Ascending aorta (tissue), 2 donors: ENCODE measurements at regions not wholly inside any gene's neighbourhood (a gene's known extent, or its start where the extent isn't known, plus 50 kb on each side); places are given as distances from the start of the nearest gene placed in this dataset.
"Not testable (repeated sequence)": the region's sequence is repeated elsewhere in the genome, so short reads cannot be mapped to it uniquely, and the experiment has no call there.

Experiments
- DNase-seq, 2 donors: peaks; one replicate each; pipeline ENCODE4 v3.0.0-alpha.2; 2019; ENCODE audit warnings: low spot score in 2 of 2
- H3K27ac ChIP-seq, 2 donors: fragments of 200-600 bp; sonication (generic); one replicate each; pipeline ENCODE4 v1.5.1; 2016 to 2017; ENCODE audit warnings: mild to moderate bottlenecking in 1 of 2
- H3K27me3 ChIP-seq: fragments of 200-600 bp; sonication (generic); one replicate; pipeline ENCODE4 v1.5.1; 2017
- H3K36me3 ChIP-seq, 2 donors: fragments of 200-600 bp; sonication (generic); one replicate each; pipeline ENCODE4 v1.5.1; 2016
- H3K4me1 ChIP-seq, 2 donors: fragments of 200-600 bp; sonication (generic); one replicate each; pipeline ENCODE4 v1.5.1; 2016 to 2017; ENCODE audit warnings: mild to moderate bottlenecking in 1 of 2
- H3K4me3 ChIP-seq, 2 donors: fragments of 200-600 bp; sonication (generic); one replicate each; pipeline ENCODE4 v1.5.1; 2016 to 2017; ENCODE audit warnings: mild to moderate bottlenecking in 1 of 2
- H3K9me3 ChIP-seq, 2 donors: fragments of 200-600 bp; sonication (generic); one replicate each; pipeline ENCODE4 v1.5.1; 2016
- intact Hi-C: fragments of 100-400 bp; cut with DNase I; formaldehyde crosslinking; loops from one replicate; pipeline ENCODE4 v1.15.1; 2023
- TF ChIP-seq, protein P1 (sequence below), 3 experiments: fragments of 200-600 bp in 2 of 3; fragments of 450-650 bp in 1 of 3; sonication (generic) in 2 of 3; IDR thresholded peaks; one replicate each; pipeline ENCODE4 v1.5.1; 2016 to 2019; ENCODE audit warnings: antibody characterized with exemption in 3 of 3, mild to moderate bottlenecking in 1 of 3, moderate library complexity in 1 of 3

DNA sequence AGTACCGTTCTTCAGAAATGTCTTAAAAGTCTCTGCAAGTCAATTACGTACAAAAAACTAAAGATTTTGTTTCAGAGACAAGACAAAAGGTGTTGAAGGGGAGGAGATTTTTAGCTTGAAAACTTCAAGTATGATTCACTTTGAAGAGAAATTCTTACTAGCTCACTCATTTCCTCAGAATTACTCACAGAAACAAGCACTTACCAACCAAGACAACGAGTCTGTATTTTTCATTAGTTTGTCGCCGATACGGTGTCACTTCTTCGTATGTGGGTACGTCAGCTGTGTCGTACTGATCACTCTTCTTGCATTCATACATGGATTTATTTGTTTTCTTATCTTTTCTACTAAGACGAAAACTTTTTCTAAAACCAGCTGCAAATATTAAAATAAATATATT lies 90.6 kb upstream of the ODAD2 start:
- intact Hi-C loops: no loop called here
- H3K4me1 ChIP-seq: no peaks in the 10 kb centered on the region
- H3K36me3 ChIP-seq: peaks cover 8 to 17% of the 10 kb centered on the region in 2 donors
- no peaks in the 10 kb centered on the region for H3K9me3 ChIP-seq
- H3K4me3 ChIP-seq: no peak overlapping the region
- TF ChIP-seq, protein P1, sequence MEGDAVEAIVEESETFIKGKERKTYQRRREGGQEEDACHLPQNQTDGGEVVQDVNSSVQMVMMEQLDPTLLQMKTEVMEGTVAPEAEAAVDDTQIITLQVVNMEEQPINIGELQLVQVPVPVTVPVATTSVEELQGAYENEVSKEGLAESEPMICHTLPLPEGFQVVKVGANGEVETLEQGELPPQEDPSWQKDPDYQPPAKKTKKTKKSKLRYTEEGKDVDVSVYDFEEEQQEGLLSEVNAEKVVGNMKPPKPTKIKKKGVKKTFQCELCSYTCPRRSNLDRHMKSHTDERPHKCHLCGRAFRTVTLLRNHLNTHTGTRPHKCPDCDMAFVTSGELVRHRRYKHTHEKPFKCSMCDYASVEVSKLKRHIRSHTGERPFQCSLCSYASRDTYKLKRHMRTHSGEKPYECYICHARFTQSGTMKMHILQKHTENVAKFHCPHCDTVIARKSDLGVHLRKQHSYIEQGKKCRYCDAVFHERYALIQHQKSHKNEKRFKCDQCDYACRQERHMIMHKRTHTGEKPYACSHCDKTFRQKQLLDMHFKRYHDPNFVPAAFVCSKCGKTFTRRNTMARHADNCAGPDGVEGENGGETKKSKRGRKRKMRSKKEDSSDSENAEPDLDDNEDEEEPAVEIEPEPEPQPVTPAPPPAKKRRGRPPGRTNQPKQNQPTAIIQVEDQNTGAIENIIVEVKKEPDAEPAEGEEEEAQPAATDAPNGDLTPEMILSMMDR (IDR thresholded peaks at IDR 0.05): no peak
- no peak for DNase-seq
- no peak overlapping the region for H3K27ac ChIP-seq
- H3K27me3 ChIP-seq: no peaks in the 10 kb centered on the region

DNA sequence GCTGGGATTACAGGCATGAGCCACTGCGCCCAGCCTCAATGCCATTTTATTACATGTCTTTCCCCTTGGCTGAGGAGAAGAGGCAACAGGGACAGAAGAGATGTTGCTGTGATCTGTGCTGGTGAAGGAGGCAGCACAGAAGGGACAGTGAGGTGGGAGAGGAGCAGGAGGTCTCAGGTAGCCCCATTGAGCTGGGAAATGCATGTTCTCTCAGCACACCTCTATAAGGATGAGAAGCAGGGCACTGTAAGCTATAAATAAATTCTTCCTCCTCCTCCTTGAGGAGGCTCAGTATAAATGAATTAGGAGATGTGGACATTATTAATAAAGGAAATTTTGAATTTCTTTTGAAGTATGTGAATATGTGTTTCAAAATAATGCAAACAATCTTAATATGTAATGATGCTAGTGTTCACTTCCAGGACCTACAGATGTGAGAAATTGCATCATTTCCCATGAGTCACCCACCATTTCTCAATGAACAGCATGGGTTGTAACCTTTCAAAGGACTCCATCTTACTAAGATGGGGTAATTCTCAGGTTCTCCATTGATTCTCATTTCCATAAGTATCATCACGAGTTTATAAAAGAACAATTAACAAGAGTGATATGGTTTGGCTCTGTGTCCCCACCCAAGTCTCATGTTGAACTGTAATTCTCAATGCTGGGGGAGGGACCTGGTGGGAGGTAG lies 88.9 kb upstream of the ODAD2 start:
- Histone ChIP-seq H3K4me1 (no peaks in the 10 kb centered on the region), H3K27me3 (no peaks in the 10 kb centered on the region), H3K9me3 (no peaks in the 10 kb centered on the region), H3K4me3 (no peak overlapping the region), H3K36me3 (peaks cover 8 to 17% of the 10 kb centered on the region in 2 donors), H3K27ac (no peak overlapping the region)
- TF ChIP-seq, protein P1 (IDR thresholded peaks at IDR 0.05): no peak
- DNase-seq: no peak
- intact Hi-C loops: no loop called here

DNA sequence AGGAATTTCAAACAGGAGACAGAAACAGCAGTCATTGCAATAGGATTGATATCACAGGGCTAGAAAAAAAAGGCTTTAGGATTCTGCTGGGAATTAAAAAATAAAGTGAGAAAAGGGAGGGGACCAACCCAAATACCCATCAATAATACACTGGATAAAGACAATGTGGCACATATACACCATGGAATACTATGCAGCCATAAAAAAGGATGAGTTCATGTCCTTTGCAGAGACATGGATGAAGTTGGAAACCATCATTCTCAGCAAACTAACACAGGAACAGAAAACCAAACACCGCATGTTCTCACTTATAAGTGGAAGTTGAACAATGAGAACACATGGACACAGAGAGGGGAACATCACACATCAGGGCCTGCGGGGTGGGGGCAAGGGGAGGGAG lies 86.9 kb upstream of the ODAD2 start:
- H3K27ac ChIP-seq, H3K4me3 ChIP-seq, H3K9me3 ChIP-seq, H3K27me3 ChIP-seq, DNase-seq, H3K4me1 ChIP-seq, intact Hi-C loops: not testable (repeated sequence)
- peaks cover 8 to 17% of the 10 kb centered on the region in 2 donors for H3K36me3 ChIP-seq

DNA sequence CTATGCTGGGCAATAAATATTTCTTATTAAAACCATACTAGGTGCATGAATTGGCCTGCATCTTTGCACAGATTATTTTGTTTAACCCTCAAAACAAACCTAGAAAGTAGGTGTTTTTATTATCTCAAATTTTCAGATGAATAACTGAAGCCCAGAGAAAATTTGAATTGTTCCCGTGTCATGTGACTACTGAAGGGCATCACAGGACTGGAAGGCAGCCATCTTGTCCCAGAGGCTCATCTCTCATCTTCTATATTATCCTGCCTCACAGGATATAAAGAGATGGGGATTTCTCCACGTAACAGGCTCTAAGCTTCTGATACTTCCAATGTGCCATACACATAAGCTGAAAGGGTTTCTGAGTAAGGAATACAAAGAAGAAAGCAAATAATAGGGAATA lies 84.0 kb upstream of the ODAD2 start:
- no peak overlapping the region for H3K4me3 ChIP-seq
- TF ChIP-seq, protein P1 (IDR thresholded peaks at IDR 0.05): no peak
- H3K9me3 ChIP-seq: no peaks in the 10 kb centered on the region
- intact Hi-C loops: no loop called here
- no peak for DNase-seq
- H3K4me1 ChIP-seq: no peaks in the 10 kb centered on the region
- peaks cover 3 to 13% of the 10 kb centered on the region in 2 donors for H3K36me3 ChIP-seq
- no peak overlapping the region for H3K27ac ChIP-seq
- no peaks in the 10 kb centered on the region for H3K27me3 ChIP-seq

DNA sequence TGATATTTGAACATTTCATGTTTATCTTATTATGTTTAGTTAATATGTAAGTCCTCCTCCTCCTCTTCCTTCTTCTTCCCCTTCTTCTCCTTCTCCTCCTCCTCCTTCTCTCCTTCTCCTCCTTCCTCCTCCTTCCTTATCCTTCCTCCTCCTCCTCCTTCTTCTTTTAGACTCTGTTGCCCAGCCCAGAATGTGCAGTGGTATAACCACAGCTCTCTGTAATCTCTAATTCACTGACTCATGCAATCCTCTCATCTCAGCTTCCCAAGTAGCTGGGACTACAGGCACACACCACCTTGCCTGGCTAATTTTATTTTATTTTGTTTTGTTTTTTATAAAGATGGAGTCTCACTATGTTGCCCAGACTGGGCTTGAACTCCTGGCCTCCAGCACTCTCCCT lies 83.4 kb upstream of the ODAD2 start:
- Histone ChIP-seq H3K27me3 (no peaks in the 10 kb centered on the region), H3K4me3 (no peak overlapping the region), H3K4me1 (no peaks in the 10 kb centered on the region), H3K36me3 (peaks cover 0 to 10% of the 10 kb centered on the region in 2 donors), H3K9me3 (no peaks in the 10 kb centered on the region), H3K27ac (no peak overlapping the region)
- intact Hi-C loops: no loop called here
- TF ChIP-seq, protein P1 (IDR thresholded peaks at IDR 0.05): no peak
- no peak for DNase-seq

DNA sequence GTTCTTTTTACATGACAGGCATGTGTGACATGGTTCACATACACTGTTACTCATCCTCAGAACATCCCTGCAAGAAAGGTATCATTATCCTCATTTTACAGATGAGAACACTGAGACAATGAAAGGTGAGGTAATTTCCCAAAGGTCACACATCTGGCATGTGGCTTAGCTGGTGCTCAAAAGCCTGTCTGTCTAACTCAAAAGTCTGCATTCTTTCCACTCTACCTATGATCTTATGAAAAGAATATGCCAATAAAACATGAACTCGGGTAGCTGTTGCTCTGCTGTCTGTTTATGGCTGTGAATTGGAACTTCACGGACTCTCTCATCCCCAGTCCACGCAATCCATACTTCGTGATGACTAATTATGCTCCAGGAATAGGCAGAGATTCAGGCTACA lies 79.0 kb upstream of the ODAD2 start:
- Histone ChIP-seq H3K27ac (no peak overlapping the region), H3K4me1 (no peaks in the 10 kb centered on the region), H3K36me3 (peaks cover 8 to 9% of the 10 kb centered on the region in 2 donors), H3K9me3 (no peaks in the 10 kb centered on the region), H3K4me3 (no peak overlapping the region), H3K27me3 (no peaks in the 10 kb centered on the region)
- intact Hi-C loops: no loop called here
- DNase-seq: no peak
- TF ChIP-seq, protein P1 (IDR thresholded peaks at IDR 0.05): no peak
